GM18505 (cell line): ENCODE measurements at regions not wholly inside any gene's neighbourhood (a gene's known extent, or its start where the extent isn't known, plus 50 kb on each side); places are given as distances from the start of the nearest gene placed in this dataset.

Source experiments
- ATAC-seq: cut with Tn5 transposase; IDR thresholded peaks from one replicate; pipeline ENCODE4 v1.9.1; 2021; ENCODE audit not compliant: unreplicated experiment
- POLR2A ChIP-seq: IDR thresholded peaks from 4 replicates; pipeline ENCODE4 v1.6.1; 2011; ENCODE audit warnings: borderline replicate concordance; ENCODE audit not compliant: insufficient read depth, insufficient read length; ENCODE audit errors: extremely low read depth

GRCh38 chr2:144333143-144333555, 186.8 kb downstream of the ZEB2 start:
- ATAC-seq, result no peak
- no peak for TF ChIP-seq POLR2A

GRCh38 chr2:144332356-144333142, 187.4 kb downstream of the ZEB2 start:
- peak; percentile 92 for ATAC-seq
- peak; percentile 73 for TF ChIP-seq POLR2A

GRCh38 chr2:144331674-144332355, 188.1 kb downstream of the ZEB2 start:
- no peak for TF ChIP-seq POLR2A
- ATAC-seq, result peak; percentile 45

- no peak for TF ChIP-seq POLR2A
- no peak for ATAC-seq
Observed at GRCh38 chr2:144330951-144331673, 188.8 kb downstream of the ZEB2 start.

GRCh38 chr2:144329472-144329871, 190.4 kb downstream of the ZEB2 start:
- ATAC-seq, result no peak
- no peak for TF ChIP-seq POLR2A

- TF ChIP-seq POLR2A, result no peak
Observed at GRCh38 chr2:144328938-144329337, 191.0 kb downstream of the ZEB2 start.

GRCh38 chr2:144326825-144327224, 193.1 kb downstream of the ZEB2 start:
- no peak for TF ChIP-seq POLR2A
- no peak for ATAC-seq

More at GRCh38 chr2:144328938-144329337, 191.0 kb downstream of the ZEB2 start:
- no peak for ATAC-seq

GRCh38 chr2:144325086-144325485, 194.8 kb downstream of the ZEB2 start:
- no peak for TF ChIP-seq POLR2A
- peak; percentile 61 for ATAC-seq

- ATAC-seq, result no peak
Observed at GRCh38 chr2:144324446-144325045, 195.4 kb downstream of the ZEB2 start.

GRCh38 chr2:144323946-144324345, 196.0 kb downstream of the ZEB2 start:
- no peak for TF ChIP-seq POLR2A
- peak; percentile 45 for ATAC-seq

More at GRCh38 chr2:144324446-144325045, 195.4 kb downstream of the ZEB2 start:
- no peak for TF ChIP-seq POLR2A

GRCh38 chr2:144322379-144322778, 197.5 kb downstream of the ZEB2 start:
- no peak for ATAC-seq
- no peak for TF ChIP-seq POLR2A

GRCh38 chr2:144320491-144320890, 199.4 kb downstream of the ZEB2 start:
- no peak for ATAC-seq
- no peak for TF ChIP-seq POLR2A
